Subcutaneous abdominal adipose tissue (tissue), 5 donors: ENCODE measurements at regions not wholly inside any gene's neighbourhood (a gene's known extent, or its start where the extent isn't known, plus 50 kb on each side); places are given as distances from the start of the nearest gene placed in this dataset.

ENCODE experiments used
- H3K27ac ChIP-seq: one replicate; pipeline ENCODE4 v1.7.0; 2013; ENCODE audit warnings: low read depth, mild to moderate bottlenecking, inconsistent platforms, low read length, moderate library complexity
- H3K27me3 ChIP-seq, 5 donors: one replicate each; pipeline ENCODE4 v1.7.0; 2013; ENCODE audit warnings: low read length in 5 of 5, inconsistent platforms in 1 of 5; ENCODE audit not compliant: control insufficient read depth in 5 of 5, insufficient read depth in 4 of 5
- H3K36me3 ChIP-seq, 5 donors: one replicate each; pipeline ENCODE4 v1.7.0; 2013; ENCODE audit warnings: low read length in 5 of 5; ENCODE audit not compliant: control insufficient read depth in 5 of 5, insufficient read depth in 5 of 5
- H3K4me1 ChIP-seq, 5 donors: one replicate each; pipeline ENCODE4 v1.7.0; 2013; ENCODE audit warnings: low read length in 5 of 5, mild to moderate bottlenecking in 3 of 5, moderate library complexity in 1 of 5; ENCODE audit not compliant: control insufficient read depth in 5 of 5, insufficient read depth in 5 of 5
- H3K4me3 ChIP-seq, 5 donors: one replicate each; pipeline ENCODE4 v1.7.0; 2013; ENCODE audit warnings: low read length in 5 of 5, low read depth in 1 of 5
- H3K9ac ChIP-seq, 5 donors: one replicate each; pipeline ENCODE4 v1.7.0; 2013; ENCODE audit warnings: low read length in 5 of 5, mild to moderate bottlenecking in 4 of 5, moderate library complexity in 3 of 5
- H3K9me3 ChIP-seq, 5 donors: one replicate each; pipeline ENCODE4 v1.7.0; 2013; ENCODE audit warnings: low read length in 5 of 5; ENCODE audit not compliant: control insufficient read depth in 5 of 5
- donor health status: healthy.
- donor health status: healthy.
- donor health status: healthy.
- donor health status: healthy.
- donor health status: healthy.

- H3K4me3 ChIP-seq, result no peak overlapping the region
- no peaks in the 10 kb centered on the region for H3K9me3 ChIP-seq
- no peak overlapping the region for H3K9ac ChIP-seq
- no peaks in the 10 kb centered on the region for H3K4me1 ChIP-seq
- H3K36me3 ChIP-seq, result no peaks in the 10 kb centered on the region
- H3K27me3 ChIP-seq, result no peaks in the 10 kb centered on the region
- no peak overlapping the region for H3K27ac ChIP-seq
These were observed 878.5 kb downstream of the PCDH18 start for GRCh38 chr4:136653640-136654406.

- Histone ChIP-seq H3K4me1 (no peaks in the 10 kb centered on the region), H3K27ac (no peak overlapping the region), H3K9me3 (no peaks in the 10 kb centered on the region), H3K27me3 (no peaks in the 10 kb centered on the region), H3K9ac (no peak overlapping the region), H3K4me3 (no peak overlapping the region), H3K36me3 (no peaks in the 10 kb centered on the region)
These were observed 880.4 kb downstream of the PCDH18 start for GRCh38 chr4:136651932-136652331.

GRCh38 chr4:136651278-136651667 is 881.0 kb downstream of the PCDH18 start:
- Histone ChIP-seq H3K9me3 (no peaks in the 10 kb centered on the region), H3K9ac (no peak overlapping the region), H3K4me1 (no peaks in the 10 kb centered on the region), H3K4me3 (no peak overlapping the region), H3K36me3 (no peaks in the 10 kb centered on the region), H3K27ac (no peak overlapping the region), H3K27me3 (no peaks in the 10 kb centered on the region)

- Histone ChIP-seq H3K4me1 (no peaks in the 10 kb centered on the region), H3K4me3 (no peak overlapping the region), H3K9me3 (no peaks in the 10 kb centered on the region), H3K36me3 (no peaks in the 10 kb centered on the region), H3K27ac (no peak overlapping the region), H3K9ac (no peak overlapping the region), H3K27me3 (no peaks in the 10 kb centered on the region)
These were observed 881.6 kb downstream of the PCDH18 start for GRCh38 chr4:136650541-136651277.

- Histone ChIP-seq H3K9me3 (no peaks in the 10 kb centered on the region), H3K36me3 (no peaks in the 10 kb centered on the region), H3K27ac (no peak overlapping the region), H3K9ac (no peak overlapping the region), H3K27me3 (no peaks in the 10 kb centered on the region), H3K4me3 (no peak overlapping the region), H3K4me1 (no peaks in the 10 kb centered on the region)
These were observed 888.0 kb downstream of the PCDH18 start for GRCh38 chr4:136644279-136644678.

- Histone ChIP-seq H3K9ac (no peak overlapping the region), H3K9me3 (no peaks in the 10 kb centered on the region), H3K4me1 (no peaks in the 10 kb centered on the region), H3K27me3 (no peaks in the 10 kb centered on the region), H3K36me3 (no peaks in the 10 kb centered on the region), H3K27ac (no peak overlapping the region), H3K4me3 (no peak overlapping the region)
These were observed 888.9 kb downstream of the PCDH18 start for GRCh38 chr4:136643416-136643815.

GRCh38 chr4:136637071-136637777 is 895.1 kb downstream of the PCDH18 start:
- Histone ChIP-seq H3K36me3 (no peaks in the 10 kb centered on the region), H3K4me3 (no peak overlapping the region), H3K4me1 (no peaks in the 10 kb centered on the region), H3K27ac (no peak overlapping the region), H3K27me3 (no peaks in the 10 kb centered on the region), H3K9ac (no peak overlapping the region), H3K9me3 (no peaks in the 10 kb centered on the region)

- Histone ChIP-seq H3K36me3 (no peaks in the 10 kb centered on the region), H3K4me3 (no peak overlapping the region), H3K4me1 (no peaks in the 10 kb centered on the region), H3K27ac (no peak overlapping the region), H3K9me3 (no peaks in the 10 kb centered on the region), H3K27me3 (no peaks in the 10 kb centered on the region), H3K9ac (no peak overlapping the region)
These were observed 896.1 kb downstream of the PCDH18 start for GRCh38 chr4:136636155-136636554.

- no peaks in the 10 kb centered on the region for H3K36me3 ChIP-seq
- no peaks in the 10 kb centered on the region for H3K9me3 ChIP-seq
- no peaks in the 10 kb centered on the region for H3K27me3 ChIP-seq
- H3K27ac ChIP-seq, result no peak overlapping the region
- H3K4me3 ChIP-seq, result no peak overlapping the region
- H3K4me1 ChIP-seq, result no peaks in the 10 kb centered on the region
- H3K9ac ChIP-seq, result no peak overlapping the region
These were observed 898.2 kb downstream of the PCDH18 start for GRCh38 chr4:136634121-136634520.

GRCh38 chr4:136599890-136600289 is 932.4 kb downstream of the PCDH18 start:
- no peak overlapping the region for H3K9ac ChIP-seq
- H3K27ac ChIP-seq, result no peak overlapping the region
- no peak overlapping the region for H3K4me3 ChIP-seq
- no peaks in the 10 kb centered on the region for H3K36me3 ChIP-seq
- no peaks in the 10 kb centered on the region for H3K4me1 ChIP-seq
- H3K9me3 ChIP-seq, result peaks cover 0 to 13% (median 4%) of the 10 kb centered on the region in 5 donors
- H3K27me3 ChIP-seq, result no peaks in the 10 kb centered on the region
